ENCODE measurements at regions not wholly inside any gene's neighbourhood (a gene's known extent, or its start where the extent isn't known, plus 50 kb on each side); places are given as distances from the start of the nearest gene placed in this dataset.

DNA sequence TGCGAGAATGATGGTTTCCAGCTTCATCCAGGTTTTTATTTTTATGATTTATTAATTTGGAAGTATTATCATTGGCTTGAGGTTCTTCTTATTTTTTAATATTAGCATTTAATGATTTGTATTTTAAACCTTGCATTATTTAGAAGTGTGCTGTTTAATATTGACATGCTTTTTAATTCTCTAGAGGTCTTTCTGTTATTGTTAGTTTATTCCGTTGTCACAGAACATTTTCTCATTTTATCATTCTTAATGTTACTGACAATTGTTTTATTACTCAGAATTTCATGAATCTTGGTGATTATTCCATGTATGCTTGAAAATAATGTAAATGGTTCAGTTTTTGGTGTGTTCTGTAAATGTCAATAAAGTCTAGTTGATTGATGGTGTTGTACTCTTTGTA is 463.5 kb upstream of the NOVA1 start:
- Histone ChIP-seq H3K4me3 (no peak overlapping the region), H4K20me1 (ENCODE audit: insufficient read depth) (no peaks in the 10 kb centered on the region), H3K27me3 (replicated peaks; ENCODE audit: insufficient read depth) (no peaks in the 10 kb centered on the region), H3F3A (ENCODE audit: insufficient read depth) (no peaks in the 10 kb centered on the region), H2AFZ (no peak overlapping the region), H3K79me2 (ENCODE audit: insufficient read depth) (no peaks in the 10 kb centered on the region), H3K36me3 (ENCODE audit: low read depth) (no peaks in the 10 kb centered on the region), H3K9me2 (ENCODE audit: insufficient read depth) (no peaks in the 10 kb centered on the region), H3K4me2 (ENCODE audit: unreplicated experiment) (no peak overlapping the region), H3K9ac (no peak overlapping the region), H3K4me1 (ENCODE audit: insufficient read depth) (no peaks in the 10 kb centered on the region), H3K27ac (no peak overlapping the region), H3K9me3 (ENCODE audit: low read depth) (no peaks in the 10 kb centered on the region)
- in situ Hi-C loops (cut with MboI) = no loop called here
- WGBS, 2 experiments (ENCODE audit: low coverage in 1 of 2, low lambda C conversion rate in 2 of 2, missing lambda C conversion rate in 2 of 2) = 50 to 54% methylated on average over 2 of the region's 2 CpGs
- no peak for DNase-seq
- no peak for TF ChIP-seq EZH2 (IDR thresholded peaks at IDR 0.05; ENCODE audit: insufficient read depth, poor library complexity, severe bottlenecking)
- no peak for TF ChIP-seq EZH2phosphoT487 (IDR thresholded peaks at IDR 0.05; ENCODE audit: insufficient read depth, low read depth)

DNA sequence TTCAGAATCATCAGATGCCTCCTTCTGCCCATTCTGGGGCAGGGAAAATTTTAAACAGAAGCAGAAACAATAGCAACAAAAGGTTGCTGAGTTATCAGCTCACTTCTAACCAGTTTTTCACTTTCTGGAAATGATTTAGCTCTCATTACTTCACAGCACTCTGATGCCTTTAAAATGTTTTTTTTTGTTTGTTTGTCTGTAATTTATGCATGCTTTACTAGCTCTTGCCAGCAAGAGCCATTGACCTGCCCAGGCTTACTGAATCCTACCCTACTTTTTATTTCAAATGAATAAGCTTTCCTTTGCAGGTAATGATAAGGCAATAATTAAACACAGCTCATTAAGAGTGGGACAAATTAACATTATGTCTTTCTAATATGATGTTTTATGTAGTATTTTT is 466.1 kb upstream of the NOVA1 start:
- H3K27ac ChIP-seq = no peak overlapping the region
- no peak overlapping the region for H3K4me3 ChIP-seq
- no peaks in the 10 kb centered on the region for H3F3A ChIP-seq (ENCODE audit: insufficient read depth)
- H3K4me1 ChIP-seq (ENCODE audit: insufficient read depth) = no peaks in the 10 kb centered on the region
- no peaks in the 10 kb centered on the region for H4K20me1 ChIP-seq (ENCODE audit: insufficient read depth)
- no peaks in the 10 kb centered on the region for H3K27me3 ChIP-seq (replicated peaks; ENCODE audit: insufficient read depth)
- no peaks in the 10 kb centered on the region for H3K9me2 ChIP-seq (ENCODE audit: insufficient read depth)
- no peak for DNase-seq
- no peaks in the 10 kb centered on the region for H3K79me2 ChIP-seq (ENCODE audit: insufficient read depth)
- no peak for TF ChIP-seq EZH2 (IDR thresholded peaks at IDR 0.05; ENCODE audit: insufficient read depth, poor library complexity, severe bottlenecking)
- no peak for TF ChIP-seq EZH2phosphoT487 (IDR thresholded peaks at IDR 0.05; ENCODE audit: insufficient read depth, low read depth)
- H2AFZ ChIP-seq = no peak overlapping the region
- in situ Hi-C loops (cut with MboI) = no loop called here
- no peaks in the 10 kb centered on the region for H3K36me3 ChIP-seq (ENCODE audit: low read depth)
- H3K4me2 ChIP-seq (ENCODE audit: unreplicated experiment) = no peak overlapping the region
- H3K9me3 ChIP-seq (ENCODE audit: low read depth) = no peaks in the 10 kb centered on the region
- no peak overlapping the region for H3K9ac ChIP-seq

DNA sequence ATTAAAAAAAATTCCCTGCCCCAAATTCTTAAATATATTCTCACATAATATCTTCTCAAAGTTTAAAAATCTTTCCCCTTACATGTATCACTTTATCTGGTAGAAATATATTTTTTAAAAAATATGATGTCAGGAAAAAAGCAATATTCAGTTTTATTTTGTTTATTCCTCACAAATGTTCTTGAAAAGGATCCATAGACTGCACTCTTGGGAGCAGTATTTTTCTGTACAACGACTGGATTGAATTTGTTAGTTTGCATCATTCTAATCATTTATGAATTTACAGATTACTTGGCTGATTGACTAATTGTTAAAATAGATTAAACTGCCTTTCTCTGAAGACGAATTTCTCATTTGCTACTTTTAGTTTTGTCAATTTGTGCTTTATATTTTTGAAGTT is 468.1 kb upstream of the NOVA1 start:
- in situ Hi-C loops (cut with MboI) = no loop called here
- WGBS, 2 experiments (ENCODE audit: low coverage in 1 of 2, low lambda C conversion rate in 2 of 2, missing lambda C conversion rate in 2 of 2) = 2 to 4% methylated on average over 2 of the region's 2 CpGs
- Histone ChIP-seq H3K4me3 (no peak overlapping the region), H3K9ac (no peak overlapping the region), H3F3A (ENCODE audit: insufficient read depth) (no peaks in the 10 kb centered on the region), H3K79me2 (ENCODE audit: insufficient read depth) (no peaks in the 10 kb centered on the region), H2AFZ (no peak overlapping the region), H3K9me2 (ENCODE audit: insufficient read depth) (no peaks in the 10 kb centered on the region), H4K20me1 (ENCODE audit: insufficient read depth) (no peaks in the 10 kb centered on the region), H3K27me3 (replicated peaks; ENCODE audit: insufficient read depth) (no peaks in the 10 kb centered on the region), H3K27ac (no peak overlapping the region), H3K36me3 (ENCODE audit: low read depth) (no peaks in the 10 kb centered on the region), H3K9me3 (ENCODE audit: low read depth) (no peaks in the 10 kb centered on the region), H3K4me2 (ENCODE audit: unreplicated experiment) (no peak overlapping the region), H3K4me1 (ENCODE audit: insufficient read depth) (no peaks in the 10 kb centered on the region)
- DNase-seq = no peak
- no peak for TF ChIP-seq EZH2phosphoT487 (IDR thresholded peaks at IDR 0.05; ENCODE audit: insufficient read depth, low read depth)

DNA sequence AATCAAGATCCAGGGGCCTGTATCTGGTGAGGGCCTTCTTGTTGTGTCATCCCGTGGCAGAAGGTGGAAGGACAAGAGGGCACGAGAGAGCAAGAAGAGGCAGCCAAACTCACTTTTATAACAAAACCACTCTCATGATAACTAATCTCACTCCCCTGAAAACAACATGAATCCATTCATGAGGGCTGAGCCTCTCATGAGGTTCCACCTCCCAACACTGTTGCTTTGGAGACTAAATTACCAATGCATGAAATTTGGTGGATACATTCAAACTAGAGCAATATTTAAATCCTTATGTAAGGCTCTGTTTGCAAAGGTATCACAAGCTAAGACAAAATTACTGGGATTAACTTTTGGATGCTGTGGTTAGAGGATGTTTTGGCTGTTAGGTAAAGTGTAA is 470.1 kb upstream of the NOVA1 start:
- Histone ChIP-seq H3K27me3 (replicated peaks; ENCODE audit: insufficient read depth) (no peaks in the 10 kb centered on the region), H3K36me3 (ENCODE audit: low read depth) (no peaks in the 10 kb centered on the region), H2AFZ (no peak overlapping the region), H3F3A (ENCODE audit: insufficient read depth) (no peaks in the 10 kb centered on the region), H3K4me3 (no peak overlapping the region), H3K27ac (no peak overlapping the region), H3K4me1 (ENCODE audit: insufficient read depth) (no peaks in the 10 kb centered on the region), H4K20me1 (ENCODE audit: insufficient read depth) (no peaks in the 10 kb centered on the region), H3K9me3 (ENCODE audit: low read depth) (no peaks in the 10 kb centered on the region), H3K79me2 (ENCODE audit: insufficient read depth) (no peaks in the 10 kb centered on the region), H3K4me2 (ENCODE audit: unreplicated experiment) (no peak overlapping the region), H3K9me2 (ENCODE audit: insufficient read depth) (no peaks in the 10 kb centered on the region), H3K9ac (no peak overlapping the region)
- in situ Hi-C loops (cut with MboI) = no loop called here
- WGBS, 2 experiments (ENCODE audit: low coverage in 1 of 2, low lambda C conversion rate in 2 of 2, missing lambda C conversion rate in 2 of 2) = 39 to 48% methylated on average over 2 of the region's 2 CpGs
- no peak for DNase-seq
- no peak for TF ChIP-seq EZH2phosphoT487 (IDR thresholded peaks at IDR 0.05; ENCODE audit: insufficient read depth, low read depth)
- no peak for TF ChIP-seq EZH2 (IDR thresholded peaks at IDR 0.05; ENCODE audit: insufficient read depth, poor library complexity, severe bottlenecking)

DNA sequence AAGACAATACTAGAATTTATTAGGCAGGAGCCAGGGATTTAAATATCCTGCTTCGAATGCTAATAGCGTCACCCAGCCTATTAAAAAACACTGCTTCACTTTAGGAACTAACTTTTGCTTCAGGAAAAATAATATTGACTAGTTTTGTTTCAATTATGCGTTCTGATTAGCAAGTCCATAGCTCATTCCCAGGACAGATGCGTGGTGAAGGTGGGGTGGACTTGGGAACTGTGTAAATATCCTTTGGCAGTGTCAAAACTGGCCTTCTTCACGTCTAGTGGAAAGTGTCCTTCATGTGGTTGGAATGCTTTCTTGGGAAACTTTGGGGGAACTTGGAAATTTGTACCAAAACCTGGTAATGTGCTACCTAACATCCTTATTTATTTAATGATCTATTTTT is 474.8 kb upstream of the NOVA1 start:
- 11 to 12% methylated on average over 5 of the region's 5 CpGs for WGBS, 2 experiments (ENCODE audit: low coverage in 1 of 2, low lambda C conversion rate in 2 of 2, missing lambda C conversion rate in 2 of 2)
- Histone ChIP-seq H3K79me2 (ENCODE audit: insufficient read depth) (no peaks in the 10 kb centered on the region), H3F3A (ENCODE audit: insufficient read depth) (no peaks in the 10 kb centered on the region), H3K36me3 (ENCODE audit: low read depth) (no peaks in the 10 kb centered on the region), H3K27ac (no peak overlapping the region), H3K9ac (no peak overlapping the region), H3K4me1 (ENCODE audit: insufficient read depth) (no peaks in the 10 kb centered on the region), H3K4me2 (ENCODE audit: unreplicated experiment) (no peak overlapping the region), H2AFZ (no peak overlapping the region), H3K4me3 (no peak overlapping the region), H4K20me1 (ENCODE audit: insufficient read depth) (no peaks in the 10 kb centered on the region), H3K9me3 (ENCODE audit: low read depth) (no peaks in the 10 kb centered on the region), H3K9me2 (ENCODE audit: insufficient read depth) (no peaks in the 10 kb centered on the region), H3K27me3 (replicated peaks; ENCODE audit: insufficient read depth) (no peaks in the 10 kb centered on the region)
- no peak for TF ChIP-seq EZH2phosphoT487 (IDR thresholded peaks at IDR 0.05; ENCODE audit: insufficient read depth, low read depth)
- no peak for TF ChIP-seq EZH2 (IDR thresholded peaks at IDR 0.05; ENCODE audit: insufficient read depth, poor library complexity, severe bottlenecking)
- in situ Hi-C loops (cut with MboI) = no loop called here
- DNase-seq = no peak
